HG03045 (cell line): ENCODE measurements at regions not wholly inside any gene's neighbourhood (a gene's known extent, or its start where the extent isn't known, plus 50 kb on each side); places are given as distances from the start of the nearest gene placed in this dataset.
A peak's percentile ranks its signal among the peaks of the same experiment; 100 is the strongest.
"Not testable (repeated sequence)": the region's sequence is repeated elsewhere in the genome, so short reads cannot be mapped to it uniquely, and the experiment has no call there.

ENCODE experiments used
- ATAC-seq: cut with Tn5 transposase; IDR thresholded peaks from one replicate; pipeline ENCODE4 v1.9.1; 2021; ENCODE audit warnings: mild to moderate bottlenecking, moderate library complexity; ENCODE audit not compliant: unreplicated experiment

DNA sequence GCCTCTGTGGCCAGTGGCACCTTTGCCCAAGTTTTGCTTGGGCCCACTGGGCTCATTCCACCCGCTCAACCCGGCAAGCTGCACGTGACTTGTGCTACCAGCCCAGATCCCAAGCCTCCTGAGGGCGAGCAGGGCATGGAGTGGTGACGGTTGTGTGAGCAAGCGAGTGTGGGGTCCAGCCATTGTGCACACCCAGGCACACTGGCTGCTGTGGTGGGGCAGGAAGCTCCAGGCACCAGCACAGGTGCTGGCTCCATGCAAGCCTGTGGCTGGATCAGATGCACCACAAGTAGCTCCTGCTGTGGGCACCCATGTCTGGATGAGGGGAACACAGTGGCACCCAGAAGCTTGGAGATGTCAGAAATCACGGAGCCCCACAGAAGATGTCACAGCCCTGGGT is 557.0 kb upstream of the GNPDA2 start:
- no peak for ATAC-seq

DNA sequence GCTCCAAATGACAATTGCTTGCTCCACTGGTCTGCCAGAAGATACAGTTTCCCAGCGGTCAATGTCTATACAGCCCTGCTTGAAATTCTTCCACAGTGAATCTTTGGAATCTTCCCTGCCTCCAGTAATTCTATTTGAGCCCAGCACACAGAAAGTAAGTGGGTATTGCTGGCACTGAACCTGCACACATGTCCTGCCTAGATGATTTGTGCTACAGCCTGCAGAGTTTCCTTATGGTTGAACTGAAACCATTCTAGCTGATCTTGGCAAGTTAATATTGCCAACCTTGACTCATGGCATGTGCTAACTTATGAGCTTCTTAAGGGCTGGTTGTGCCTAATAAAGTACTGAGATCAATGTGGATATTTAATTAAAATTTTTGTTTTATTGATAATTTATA is 553.8 kb upstream of the GNPDA2 start:
- ATAC-seq = no peak

DNA sequence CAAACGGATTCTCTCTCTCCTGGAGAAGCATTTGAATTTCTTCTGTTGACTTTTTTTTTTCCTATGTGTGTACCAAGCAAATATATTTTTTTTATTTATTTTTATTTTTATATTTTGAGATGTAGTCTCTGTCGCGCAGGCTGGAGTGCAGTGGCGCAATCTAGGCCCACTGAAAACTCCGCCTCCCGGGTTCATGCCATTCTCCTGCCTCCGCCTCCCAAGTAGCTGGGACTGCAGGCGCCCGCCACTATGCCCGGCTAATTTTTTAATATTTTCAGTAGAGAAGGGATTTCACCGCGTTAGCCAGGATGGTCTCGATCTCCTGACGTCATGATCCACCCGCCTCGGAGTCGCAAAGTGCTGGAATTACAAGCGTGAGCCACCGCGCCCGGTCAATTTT is 549.5 kb upstream of the GNPDA2 start:
- ATAC-seq = no peak

DNA sequence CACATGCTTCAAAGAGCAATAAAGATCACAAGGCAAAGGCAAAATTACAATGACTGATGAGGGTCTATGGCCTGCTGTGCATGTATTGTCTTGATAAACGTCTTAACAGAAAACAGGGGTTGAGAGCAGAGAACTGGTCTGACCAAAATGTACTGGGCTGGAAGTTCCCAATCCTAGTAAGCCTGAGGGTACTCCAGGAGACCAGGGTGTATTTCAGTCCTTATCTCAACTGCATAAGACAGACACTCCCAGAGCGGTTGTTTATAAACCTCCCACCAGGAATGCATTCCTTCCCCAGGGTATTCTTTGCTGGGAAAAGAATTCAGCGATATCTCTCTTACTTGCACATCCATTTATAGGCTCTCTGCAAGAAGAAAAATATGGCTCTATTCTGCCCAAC is 521.8 kb upstream of the GNPDA2 start:
- not testable (repeated sequence) for ATAC-seq

DNA sequence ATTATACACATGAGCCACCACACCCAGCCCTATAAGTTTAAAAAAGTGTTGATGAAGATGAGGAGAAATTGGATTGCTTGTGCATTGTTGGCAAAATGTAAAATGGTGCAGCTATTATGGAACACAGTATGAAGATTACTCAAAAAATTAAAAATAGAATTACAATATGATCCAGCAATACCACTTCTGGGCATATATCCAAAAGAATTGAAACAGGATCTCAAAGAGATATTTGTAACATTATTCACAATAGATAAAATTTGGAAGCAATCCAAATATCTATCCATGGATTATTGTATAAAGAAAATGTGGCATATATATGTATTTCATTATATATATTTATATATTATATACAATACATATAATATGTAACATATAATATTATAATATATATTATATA is 515.6 kb upstream of the GNPDA2 start:
- no peak for ATAC-seq

DNA sequence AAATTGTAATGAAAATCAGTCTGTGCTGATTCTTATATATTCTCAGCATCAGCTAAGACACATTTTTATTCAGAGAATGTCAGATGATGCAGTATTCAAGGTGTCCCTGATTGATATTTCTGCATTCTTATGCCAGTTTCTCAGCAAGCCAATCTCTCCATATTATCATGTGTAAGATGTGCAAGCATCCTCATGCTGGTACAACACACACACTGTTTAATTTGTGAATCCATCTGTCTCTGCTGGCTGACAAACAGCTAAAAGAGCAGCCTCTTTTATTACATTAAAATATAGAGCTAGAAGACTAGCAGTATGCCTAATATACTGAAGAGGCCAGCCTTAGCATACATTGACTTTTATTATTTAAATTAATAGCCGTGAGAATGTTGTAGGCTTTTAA is 502.9 kb upstream of the GNPDA2 start:
- no peak for ATAC-seq

DNA sequence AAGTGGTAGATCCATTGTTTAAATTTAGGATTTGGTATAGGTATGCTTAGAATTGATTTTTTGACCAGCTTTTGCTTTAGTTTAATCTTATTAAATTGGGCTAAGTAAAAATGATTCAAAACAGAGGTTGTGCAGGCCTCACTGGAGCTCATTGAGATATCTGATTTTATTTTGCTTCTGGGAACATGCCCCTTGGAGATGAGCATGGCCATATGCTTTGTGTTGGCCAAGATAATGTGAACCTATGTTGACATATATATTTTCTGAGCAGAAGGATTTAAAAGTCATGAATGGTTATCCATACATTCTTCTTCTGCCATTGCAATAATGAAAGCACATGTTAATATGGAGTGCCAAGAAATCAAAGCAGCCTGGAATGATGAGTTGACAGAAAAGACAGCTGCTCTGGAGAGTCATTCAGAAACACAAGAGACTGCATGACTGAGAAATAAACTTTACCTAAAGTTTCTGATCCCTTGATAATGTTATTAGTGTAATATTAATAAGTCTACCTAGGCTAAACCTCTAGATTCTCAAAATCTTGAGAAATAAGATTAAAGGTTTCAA is 489.7 kb upstream of the GNPDA2 start:
- no peak for ATAC-seq

DNA sequence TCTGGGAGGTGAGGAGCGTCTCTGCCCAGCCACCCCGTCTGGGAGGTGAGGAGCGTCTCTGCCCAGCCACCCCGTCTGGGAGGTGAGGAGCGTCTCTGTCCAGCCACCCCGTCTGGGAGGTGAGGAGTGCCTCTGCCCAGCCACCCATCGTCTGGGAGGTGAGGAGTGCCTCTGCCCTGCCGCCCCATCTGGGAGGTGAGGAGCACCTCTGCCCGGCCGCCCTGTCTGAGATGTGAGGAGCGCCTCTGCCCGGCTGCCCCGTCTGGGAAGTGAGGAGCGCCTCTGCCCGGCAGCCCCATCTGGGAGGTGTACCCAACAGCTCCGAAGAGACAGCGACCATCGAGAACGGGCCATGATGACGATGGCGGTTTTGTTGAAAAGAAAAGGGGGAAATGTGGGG is 482.1 kb upstream of the GNPDA2 start:
- ATAC-seq = not testable (repeated sequence)

DNA sequence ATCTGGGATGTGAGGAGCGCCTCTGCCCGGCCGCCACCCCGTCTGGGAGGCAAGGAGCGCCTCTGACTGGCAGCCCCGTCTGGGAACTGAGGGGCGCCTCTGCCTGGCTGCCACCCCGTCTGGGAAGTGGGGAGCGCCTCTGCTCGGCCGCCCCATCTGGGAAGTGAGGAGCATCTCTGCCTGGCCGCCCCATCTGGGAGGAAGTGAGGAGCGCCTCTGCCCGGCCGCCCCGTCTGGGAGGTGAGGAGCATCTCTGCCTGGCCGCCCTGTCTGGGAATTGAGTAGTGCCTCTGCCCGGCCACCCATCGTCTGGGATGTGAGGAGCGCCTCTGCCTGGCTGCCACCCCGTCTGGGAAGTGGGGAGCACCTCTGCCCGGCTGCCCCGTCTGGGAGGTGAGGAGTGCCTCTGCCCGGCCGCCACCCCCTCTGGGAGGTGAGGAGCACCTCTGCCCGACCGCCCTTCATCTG is 481.5 kb upstream of the GNPDA2 start:
- ATAC-seq = not testable (repeated sequence)

DNA sequence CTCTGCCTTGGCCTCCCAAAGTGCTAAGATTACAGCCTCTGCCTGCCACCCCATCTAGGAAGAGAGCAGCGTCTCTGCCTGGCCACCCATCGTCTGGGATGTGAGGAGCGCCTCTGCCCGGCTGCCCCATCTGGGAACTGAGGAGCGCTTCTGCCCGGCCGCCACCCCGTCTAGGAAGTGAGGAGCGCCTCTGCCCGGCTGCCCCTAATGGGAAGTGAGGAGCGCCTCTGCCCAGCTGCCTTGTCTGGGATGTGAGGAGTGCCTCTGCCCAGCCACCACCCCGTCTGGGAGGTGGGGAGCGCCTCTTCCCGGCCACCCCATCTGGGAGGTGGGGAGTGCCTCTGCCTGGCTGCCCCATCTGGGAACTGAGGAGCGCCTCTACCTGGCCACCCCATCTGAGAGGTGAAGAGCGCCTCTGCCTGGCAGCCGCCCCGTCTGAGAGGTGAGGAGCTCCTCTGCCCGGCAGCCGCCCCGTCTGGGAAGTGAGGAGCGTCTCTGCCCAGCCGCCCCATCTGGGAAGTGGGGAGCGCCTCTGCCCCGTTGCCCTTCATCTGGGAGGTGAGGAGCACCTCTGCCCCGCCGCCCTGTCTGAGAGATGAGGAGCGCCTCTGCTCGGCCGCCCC is 481.0 kb upstream of the GNPDA2 start:
- ATAC-seq = not testable (repeated sequence)

DNA sequence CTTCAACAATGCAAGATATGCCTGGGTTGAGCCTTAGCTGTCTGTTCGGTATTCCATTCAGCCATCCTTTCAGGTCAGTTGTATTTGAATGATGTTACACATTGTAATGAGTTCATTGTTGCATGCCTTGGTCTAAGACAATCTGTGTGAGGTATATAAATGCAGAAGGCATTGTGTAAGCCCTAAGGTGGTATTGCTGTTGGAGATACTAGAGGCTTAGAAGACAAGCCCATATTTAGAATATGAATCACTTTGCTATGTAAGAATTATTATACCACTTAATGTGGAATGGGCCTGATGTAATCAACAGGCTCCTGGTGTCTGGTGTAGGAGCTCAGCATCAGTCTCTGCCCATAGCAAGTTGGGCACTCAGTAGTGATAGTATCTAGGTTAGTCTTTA is 473.4 kb upstream of the GNPDA2 start:
- no peak for ATAC-seq

DNA sequence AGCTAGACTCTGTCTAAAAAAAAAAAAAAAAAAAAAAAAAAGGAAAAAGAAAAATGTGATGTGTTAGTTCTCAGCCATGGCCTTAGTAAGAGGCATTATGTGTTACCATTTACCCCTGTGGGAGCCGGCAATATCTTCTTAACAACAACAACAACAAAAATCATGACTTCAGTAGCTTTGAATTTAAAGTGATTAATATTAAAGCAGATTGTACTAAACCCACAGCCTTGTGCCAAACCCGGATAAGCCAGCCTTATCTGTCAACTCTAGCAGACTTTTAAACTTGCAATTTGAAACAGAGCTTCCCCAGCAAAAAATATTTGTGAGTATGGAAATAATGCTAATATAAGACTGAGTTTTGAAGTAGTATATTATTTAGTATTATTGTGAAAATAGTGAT is 462.1 kb upstream of the GNPDA2 start:
- ATAC-seq = no peak

DNA sequence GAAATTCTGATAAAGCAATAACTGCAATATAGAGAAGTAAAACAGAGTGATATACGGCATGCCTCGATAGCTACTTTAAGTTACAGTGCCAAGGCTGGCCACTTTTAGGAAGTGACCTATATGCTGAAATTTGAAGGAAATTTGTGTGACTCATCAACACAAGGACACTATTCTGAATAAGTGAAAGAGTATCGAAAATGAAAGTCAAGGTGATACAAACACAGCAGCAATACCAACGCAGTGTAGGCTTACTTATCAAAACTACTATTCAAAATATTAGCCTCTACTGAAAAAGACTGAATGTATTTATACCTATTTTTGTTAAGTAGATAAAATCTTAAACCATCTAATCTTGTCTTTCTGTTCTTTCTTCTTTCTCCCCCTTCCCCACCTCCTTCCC is 459.9 kb upstream of the GNPDA2 start:
- no peak for ATAC-seq

DNA sequence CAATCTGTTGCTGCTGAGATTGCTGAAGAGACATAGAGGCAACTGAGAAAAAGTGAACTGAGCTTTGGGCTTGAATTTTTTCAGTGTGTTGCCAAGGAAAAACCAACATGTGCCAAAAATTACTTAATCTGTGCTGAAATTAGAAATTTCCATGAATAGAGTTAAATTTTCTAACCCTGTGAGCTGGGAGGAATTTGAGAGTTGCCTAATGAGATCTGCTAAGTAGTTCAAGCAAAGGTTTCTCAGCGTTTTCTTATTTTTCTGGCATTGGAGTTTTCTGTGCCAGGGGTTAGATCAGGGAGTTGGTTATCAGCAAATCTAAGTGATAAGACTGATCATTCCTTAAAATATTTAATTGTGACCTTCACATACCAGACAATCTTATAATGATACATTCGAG is 457.5 kb upstream of the GNPDA2 start:
- no peak for ATAC-seq

DNA sequence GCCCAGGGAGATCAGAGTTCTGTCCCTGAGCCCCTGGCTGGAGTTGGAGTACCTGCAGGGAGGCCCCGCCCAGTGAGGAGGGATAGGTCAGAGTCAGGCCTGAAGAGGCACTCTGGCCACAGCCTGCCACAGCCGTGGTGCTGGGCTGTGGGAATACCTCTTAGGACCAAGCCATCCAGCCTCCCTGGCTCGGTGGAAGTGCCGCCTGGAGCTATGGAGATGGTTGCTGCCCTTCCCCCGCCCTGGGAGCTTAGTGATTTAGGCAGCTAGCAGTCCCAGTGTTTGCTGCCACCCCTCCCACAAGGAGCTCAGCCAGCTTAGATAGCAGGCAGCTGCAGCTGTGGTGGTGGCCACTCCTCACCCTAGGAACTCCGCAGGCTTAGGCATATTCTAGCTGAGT is 446.3 kb upstream of the GNPDA2 start:
- no peak for ATAC-seq

DNA sequence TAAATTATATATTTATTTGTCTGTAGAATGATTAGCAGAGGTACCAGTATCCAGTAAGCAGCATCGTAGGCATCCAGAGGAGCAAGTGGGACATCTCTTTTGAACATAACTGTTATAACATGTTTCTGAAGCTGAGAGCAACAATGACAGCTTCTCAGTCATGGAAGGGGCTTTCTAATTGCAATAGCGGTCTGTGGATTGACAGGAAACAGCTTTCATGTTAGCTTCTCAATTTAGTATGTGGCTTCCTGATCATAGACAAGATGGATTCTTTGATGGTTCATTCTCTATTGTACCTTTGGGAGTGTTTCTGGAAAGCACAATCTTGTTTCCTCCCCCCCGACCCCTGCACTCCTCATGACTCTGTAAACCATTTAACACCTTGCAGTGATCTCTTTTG is 434.6 kb upstream of the GNPDA2 start:
- no peak for ATAC-seq

DNA sequence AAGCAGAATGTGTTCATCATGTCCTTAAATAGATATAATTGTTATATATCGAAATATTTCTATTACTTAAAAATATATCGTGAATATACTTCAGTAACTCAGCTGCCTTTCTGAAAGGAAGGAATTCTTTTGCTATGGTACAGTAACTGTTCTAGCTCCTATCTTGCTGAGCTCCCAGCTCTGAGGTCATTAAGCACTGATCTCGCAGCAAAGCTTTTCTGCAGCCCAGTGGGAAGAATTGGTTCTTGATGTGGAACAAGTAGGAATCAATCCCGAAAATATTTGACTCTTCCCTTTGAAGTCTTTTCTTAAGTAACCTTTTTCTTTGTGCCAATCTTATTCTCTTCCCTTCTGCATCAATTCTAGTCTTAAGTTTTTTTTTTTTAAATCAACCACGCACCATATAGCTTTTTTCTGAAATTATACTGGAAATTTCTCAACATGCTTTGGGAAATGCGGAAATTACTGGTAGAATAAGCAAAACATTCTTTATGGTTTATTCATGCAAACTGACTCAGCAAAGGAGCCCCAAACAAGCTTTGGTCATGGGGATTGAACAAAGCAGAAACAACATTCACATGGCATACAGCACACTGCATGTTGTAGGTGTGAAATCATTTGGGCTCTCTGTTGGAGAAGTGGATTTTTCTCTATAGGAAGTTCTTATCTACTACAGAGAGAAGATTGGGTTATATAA is 428.9 kb upstream of the GNPDA2 start:
- no peak for ATAC-seq

DNA sequence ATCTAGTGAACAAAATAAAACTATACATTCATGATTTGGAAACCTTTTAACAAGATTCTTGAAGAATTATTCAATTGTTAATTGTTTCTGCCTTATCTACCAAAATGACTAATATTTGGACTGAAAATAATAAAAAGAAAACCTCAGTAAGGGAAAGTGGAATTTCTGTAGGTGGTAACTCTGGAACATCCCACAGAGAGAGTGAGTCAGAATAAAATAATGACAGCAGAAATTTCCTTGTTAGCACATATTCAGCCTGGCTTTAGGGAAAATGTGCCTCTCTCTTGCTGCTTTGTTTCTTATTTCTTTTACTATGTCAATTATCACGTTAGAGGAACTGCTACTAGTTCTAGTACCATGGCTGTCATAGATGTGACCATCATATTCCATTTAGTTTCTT is 421.5 kb upstream of the GNPDA2 start:
- ATAC-seq = no peak

DNA sequence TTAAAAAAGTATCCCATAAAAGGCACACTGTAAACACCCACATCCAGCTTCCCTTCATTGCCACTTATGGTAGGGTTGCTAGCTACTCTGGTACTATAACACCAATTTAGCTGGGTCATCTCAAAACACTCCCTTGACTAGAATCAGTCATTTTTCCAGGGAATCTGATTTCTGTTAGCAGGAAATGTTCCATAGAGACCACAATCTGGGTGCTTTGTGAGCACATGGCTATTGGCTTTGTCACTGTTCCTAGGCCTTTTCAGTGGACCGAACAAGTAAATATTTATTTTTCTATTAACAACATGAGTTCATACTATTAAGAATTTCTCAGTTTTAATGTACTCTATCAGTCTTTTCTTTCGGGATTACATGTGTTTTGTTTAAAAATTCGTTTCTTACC is 404.7 kb upstream of the GNPDA2 start:
- ATAC-seq = no peak

DNA sequence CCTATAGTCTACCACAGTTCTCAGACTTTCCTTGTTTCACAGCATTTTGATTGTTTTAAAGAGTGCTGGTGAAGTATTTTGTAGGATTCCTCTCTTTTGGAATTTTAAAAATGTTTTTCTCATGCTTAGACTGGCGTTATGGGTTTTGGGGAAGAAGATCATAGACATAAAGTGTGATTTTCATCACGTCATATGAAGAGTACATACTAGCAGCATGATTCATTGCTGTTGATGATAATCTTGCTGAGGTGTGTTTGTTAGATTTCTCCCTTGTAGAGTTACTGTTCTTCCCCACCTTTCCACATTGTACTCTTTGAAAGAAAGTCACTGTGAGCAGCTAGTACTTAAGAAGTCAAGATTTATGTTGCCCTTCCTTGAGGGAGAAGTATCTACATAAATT is 396.1 kb upstream of the GNPDA2 start:
- no peak for ATAC-seq

DNA sequence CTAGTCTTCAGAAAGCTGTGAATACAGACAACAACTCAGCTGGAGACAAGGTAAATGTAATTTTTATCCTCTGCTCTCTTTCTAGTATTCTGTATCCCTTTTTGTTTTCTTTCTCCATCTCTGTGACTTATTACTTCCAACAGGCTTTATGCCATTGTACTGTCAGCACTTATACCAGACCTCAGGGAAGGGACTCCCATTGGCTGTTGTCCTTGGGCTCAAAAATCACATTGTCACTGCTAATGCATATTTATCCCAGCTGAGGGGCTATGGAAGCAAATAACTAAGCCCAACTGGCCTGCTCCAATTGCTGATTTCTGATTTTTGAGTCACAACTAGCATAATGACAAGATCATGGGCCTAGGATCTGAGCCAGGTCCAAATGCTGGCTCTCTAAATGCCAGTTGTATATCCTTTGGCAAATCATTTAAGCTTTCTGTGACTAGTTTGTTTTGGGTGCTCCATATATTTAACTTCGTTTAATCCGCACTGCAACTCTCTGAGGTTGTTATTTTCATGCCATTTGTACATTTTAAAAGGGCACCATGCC is 395.1 kb upstream of the GNPDA2 start:
- ATAC-seq = no peak

DNA sequence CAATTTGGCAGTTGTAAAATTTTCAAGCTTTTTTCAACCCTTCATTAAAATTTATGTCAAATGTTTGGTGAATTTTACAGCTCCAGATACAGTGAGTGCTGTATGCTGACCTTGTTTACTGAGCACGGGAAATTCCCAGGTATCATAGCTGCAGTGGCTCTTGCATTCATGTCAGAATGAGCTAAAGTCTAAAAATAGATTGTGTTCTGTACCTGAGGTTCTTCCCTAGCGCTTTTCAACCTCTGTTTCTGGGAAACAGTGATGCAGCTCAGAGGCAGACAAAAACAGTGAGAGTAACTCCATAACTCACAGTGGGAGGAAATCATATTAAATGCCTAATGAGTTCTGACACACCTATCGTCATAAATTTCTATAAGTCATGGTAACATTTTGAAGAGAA is 393.8 kb upstream of the GNPDA2 start:
- ATAC-seq = peak; percentile 90
